Prostate gland (tissue), 2 donors: ENCODE measurements at regions not wholly inside any gene's neighbourhood (a gene's known extent, or its start where the extent isn't known, plus 50 kb on each side); places are given as distances from the start of the nearest gene placed in this dataset.

Source experiments
- CTCF ChIP-seq, 4 experiments: fragments of 200-600 bp in 2 of 4; fragments of 450-650 bp in 2 of 4; sonication (generic) in 2 of 4; IDR thresholded peaks; 1 replicate in 3 of 4; 2 replicates in 1 of 4; pipeline ENCODE4 v1.5.1; 2016 to 2019; ENCODE audit warnings: antibody characterized with exemption in 4 of 4, mild to moderate bottlenecking in 2 of 4, moderate library complexity in 2 of 4
- POLR2A ChIP-seq: fragments of 450-650 bp; IDR thresholded peaks from one replicate; pipeline ENCODE4 v1.6.1; 2016; ENCODE audit warnings: antibody characterized with exemption, mild to moderate bottlenecking
- POLR2AphosphoS5 ChIP-seq: sonication (generic); formaldehyde crosslinking; IDR thresholded peaks from one replicate; pipeline ENCODE4 v1.6.1; 2017; ENCODE audit warnings: antibody characterized with exemption

DNA sequence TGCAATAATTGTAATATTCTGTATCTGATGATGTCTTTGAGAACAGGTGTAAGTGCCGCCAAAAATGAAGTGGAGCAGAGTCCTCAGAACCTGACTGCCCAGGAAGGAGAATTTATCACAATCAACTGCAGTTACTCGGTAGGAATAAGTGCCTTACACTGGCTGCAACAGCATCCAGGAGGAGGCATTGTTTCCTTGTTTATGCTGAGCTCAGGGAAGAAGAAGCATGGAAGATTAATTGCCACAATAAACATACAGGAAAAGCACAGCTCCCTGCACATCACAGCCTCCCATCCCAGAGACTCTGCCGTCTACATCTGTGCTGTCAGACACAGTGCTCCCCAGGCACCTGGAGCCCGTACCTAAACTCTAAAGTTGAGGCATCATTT is 268.7 kb downstream of the DAD1 start:
- no peak for TF ChIP-seq CTCF (IDR thresholded peaks at IDR 0.05)
- TF ChIP-seq POLR2A, result no peak
- no peak for TF ChIP-seq POLR2AphosphoS5
